K562 (cell line): ENCODE measurements at regions not wholly inside any gene's neighbourhood (a gene's known extent, or its start where the extent isn't known, plus 50 kb on each side); places are given as distances from the start of the nearest gene placed in this dataset.

Experiments
- ATAC-seq: fragments of 200-7000 bp; cut with Tn5 transposase; 3 replicates; pipeline ENCODE4 v1.9.1; 2020; ENCODE audit warnings: moderate library complexity
- BruUV-seq: library from RNA; stranded (reverse); fragments of 400-500 nt; replicated peaks from 2 replicates; lab custom pipeline; 2021; lab: Mats Ljungman, UMichigan
- CTCF ChIA-PET: fragments of 300-600 bp; formaldehyde crosslinking; extraction: SDS; loops from one replicate; lab custom pipeline; 2021; ENCODE audit warnings: low intra/inter-chr PET ratio; lab: Yijun Ruan, JAX
- POLR2A ChIA-PET: fragments of 300-600, 350-650 bp; sonication (Branson Sonifier 250); formaldehyde crosslinking; extraction: SDS; loops from one replicate; lab custom pipeline; 2021; ENCODE audit warnings: antibody characterized with exemption, inconsistent platforms; lab: Yijun Ruan, JAX
- DNase-seq, 4 experiments: peaks; one replicate each; pipeline versions ENCODE4 v3.0.0 to v3.0.0-alpha.2; 2011 to 2018; ENCODE audit warnings: low spot score in 3 of 4, mixed read lengths in 3 of 4; ENCODE audit errors: extremely low read depth in 1 of 4
- FAIRE-seq: peaks from 2 replicates; lab custom pipeline; 2011; peaks lifted over from hg19 to GRCh38; lab: Jason Lieb, UNC
- H2AFZ ChIP-seq: 2 replicates; pipeline ENCODE4 v1.6.0; 2011; ENCODE audit warnings: low read depth, low read length, control low read depth, inconsistent platforms
- H3K27ac ChIP-seq: fragments of 200-600 bp; 3 replicates; pipeline ENCODE4 v1.8.0; 2011; ENCODE audit warnings: low read depth, mild to moderate bottlenecking, control low read depth, inconsistent platforms, low read length, moderate library complexity, mixed read lengths; ENCODE audit errors: extremely low read depth
- H3K27me3 ChIP-seq, 2 experiments: fragments of 300-600 bp in 1 of 2; 2 replicates in 1 of 2; 3 replicates in 1 of 2; pipeline versions ENCODE4 v1.6.0 to v1.8.0; 2011; ENCODE audit warnings: inconsistent platforms in 2 of 2, low read length in 2 of 2, mild to moderate bottlenecking in 1 of 2, mixed read lengths in 1 of 2, moderate library complexity in 1 of 2; ENCODE audit not compliant: control insufficient read depth in 2 of 2, insufficient read depth in 2 of 2
- H3K36me3 ChIP-seq: fragments of 300-600 bp; 3 replicates; pipeline ENCODE4 v1.8.0; 2011; ENCODE audit warnings: mild to moderate bottlenecking, low read length, inconsistent platforms; ENCODE audit not compliant: control insufficient read depth, insufficient read depth
- H3K4me1 ChIP-seq, 2 experiments: fragments of 200-600 bp in 1 of 2; replicated peaks in 1 of 2; 2 replicates in 1 of 2; 3 replicates in 1 of 2; pipeline versions ENCODE4 v1.5.1 to v1.8.0; 2011; ENCODE audit warnings: inconsistent platforms in 2 of 2, low read length in 2 of 2, mild to moderate bottlenecking in 1 of 2, mixed read lengths in 1 of 2, moderate library complexity in 1 of 2; ENCODE audit not compliant: control insufficient read depth in 2 of 2, insufficient read depth in 2 of 2
- H3K4me2 ChIP-seq: 2 replicates; pipeline ENCODE4 v1.6.1; 2011; ENCODE audit warnings: low read length, control low read depth, inconsistent platforms, mixed read lengths; ENCODE audit not compliant: insufficient read depth
- H3K4me3 ChIP-seq: fragments of 200-600 bp; sonication (generic), shearing (Covaris generic); 2 replicates; pipeline ENCODE4 v1.5.1; 2016; ENCODE audit warnings: control low read depth, inconsistent platforms
- H3K79me2 ChIP-seq: fragments of 200-600 bp; 3 replicates; pipeline ENCODE4 v1.8.0; 2011; ENCODE audit warnings: low read length, inconsistent platforms; ENCODE audit not compliant: control insufficient read depth, insufficient read depth
- H3K9ac ChIP-seq, 2 experiments: 2 replicates each; pipeline versions ENCODE4 v1.6.0 to v1.6.1; 2011; ENCODE audit warnings: low read depth in 2 of 2, low read length in 2 of 2, control low read depth in 1 of 2, inconsistent platforms in 1 of 2, mild to moderate bottlenecking in 1 of 2, mixed read lengths in 1 of 2; ENCODE audit not compliant: insufficient read depth in 1 of 2
- H3K9me1 ChIP-seq: one replicate; pipeline ENCODE4 v1.6.0; 2011; ENCODE audit warnings: inconsistent platforms, mild to moderate bottlenecking, low read length, moderate library complexity; ENCODE audit not compliant: control insufficient read depth, insufficient read depth
- H3K9me3 ChIP-seq: replicated peaks from 2 replicates; pipeline ENCODE4 v1.5.1; 2011; ENCODE audit warnings: low read depth, low read length, inconsistent platforms; ENCODE audit not compliant: control insufficient read depth, insufficient read depth
- H4K20me1 ChIP-seq: replicated peaks from 2 replicates; pipeline ENCODE4 v1.6.1; 2011; ENCODE audit warnings: low read length, inconsistent platforms, mixed read lengths; ENCODE audit not compliant: control insufficient read depth, insufficient read depth
- CREB1 ChIP-seq, 2 experiments: sonication (generic) in 1 of 2; formaldehyde crosslinking in 1 of 2; IDR thresholded peaks; 2 replicates each; pipeline versions ENCODE4 v1.6.1 to v1.8.0; 2012 to 2022; ENCODE audit warnings: inconsistent platforms in 1 of 2, mild to moderate bottlenecking in 1 of 2, missing genetic modification reagents in 1 of 2, moderate library complexity in 1 of 2
- EZH2 ChIP-seq: IDR thresholded peaks from 2 replicates; pipeline ENCODE4 v1.6.1; 2012; ENCODE audit warnings: low read depth, mild to moderate bottlenecking, inconsistent platforms, low read length, borderline replicate concordance
- GTF2A2 ChIP-seq: IDR thresholded peaks from 2 replicates; pipeline ENCODE4 v1.6.1; 2016; ENCODE audit warnings: mild to moderate bottlenecking, missing genetic modification characterization, missing compliant biosample characterization
- KAT8 ChIP-seq: fragments of 450-650 bp; IDR thresholded peaks from 2 replicates; pipeline ENCODE4 v1.6.1; 2016; ENCODE audit warnings: low read depth, mild to moderate bottlenecking
- POU5F1 ChIP-seq: fragments of 150-350 bp; IDR thresholded peaks from 2 replicates; pipeline ENCODE4 v1.6.1; 2014; ENCODE audit warnings: borderline replicate concordance, low read length, low read depth, mild to moderate bottlenecking; ENCODE audit not compliant: partially characterized antibody
- SPI1 ChIP-seq: IDR thresholded peaks from 2 replicates; pipeline ENCODE4 v1.6.1; 2011; ENCODE audit warnings: low read depth, low read length, control low read depth, borderline replicate concordance
- STAT5B ChIP-seq: fragments of 250-450 bp; sonication (Bioruptor Pico); IDR thresholded peaks from 2 replicates; pipeline ENCODE4 v1.8.0; 2021; ENCODE audit warnings: mild to moderate bottlenecking, inconsistent platforms
- TFAM ChIP-seq: fragments of 250-450 bp; sonication (Bioruptor Pico); conservative IDR thresholded peaks from 2 replicates; pipeline ENCODE4 v1.5.0; 2021; ENCODE audit warnings: mild to moderate bottlenecking, moderate library complexity
- XRCC3 ChIP-seq: fragments of 450-650 bp; IDR thresholded peaks from 2 replicates; pipeline ENCODE4 v1.6.1; 2017; ENCODE audit warnings: mild to moderate bottlenecking, moderate library complexity
- ZNF121 ChIP-seq: sonication (generic); formaldehyde crosslinking; conservative IDR thresholded peaks from 2 replicates; pipeline ENCODE4 v1.8.0; 2022; ENCODE audit warnings: missing genetic modification reagents
- ZNF239 ChIP-seq: fragments of 250-450 bp; sonication (Bioruptor Pico); IDR thresholded peaks from 2 replicates; pipeline ENCODE4 v1.4.0; 2020; ENCODE audit warnings: mild to moderate bottlenecking
- ZNF263 ChIP-seq: sonication (generic); formaldehyde crosslinking; IDR thresholded peaks from 2 replicates; pipeline ENCODE4 v1.8.0; 2022; ENCODE audit warnings: mild to moderate bottlenecking, missing genetic modification reagents, borderline replicate concordance
- ZNF354B ChIP-seq: fragments of 250-450 bp; sonication (Bioruptor Pico); IDR thresholded peaks from 2 replicates; pipeline ENCODE4 v1.4.0; 2020
- WGBS: fragments of 100-300 bp; shearing (Covaris generic); methylation state at CpG from one replicate; pipeline ENCODE4 v1.1.6; 2016; ENCODE audit warnings: low coverage, mixed read lengths; ENCODE audit not compliant: insufficient coverage; ENCODE audit errors: missing lambda C conversion rate; 5-methylcytosine and 5-hydroxymethylcytosine counted together
- in situ Hi-C: fragments of 300-500 bp; cut with MboI; formaldehyde crosslinking; loops from 4 replicates; pipeline ENCODE4 v1.15.0; 2018; ENCODE audit warnings: inconsistent platforms, mixed read lengths
- intact Hi-C: fragments of 100-400 bp; cut with micrococcal nuclease; formaldehyde crosslinking; loops from 2 replicates; pipeline ENCODE4 v1.14.2; 2022
- TF ChIP-seq, protein P1 (sequence below): fragments of 200-800 bp; sonication (Bioruptor generic); IDR thresholded peaks from 2 replicates; pipeline ENCODE4 v1.6.1; 2016; ENCODE audit warnings: missing genetic modification characterization, missing compliant biosample characterization
- TF ChIP-seq, protein P2 (sequence below), 3 experiments: fragments of 200-800 bp in 1 of 3; sonication (Bioruptor generic) in 1 of 3; sonication (generic) in 1 of 3; formaldehyde crosslinking in 1 of 3; IDR thresholded peaks; 2 replicates each; pipeline versions ENCODE4 v1.6.1 to v1.8.0; 2016 to 2022; ENCODE audit warnings: mild to moderate bottlenecking in 2 of 3, missing compliant biosample characterization in 2 of 3, missing genetic modification characterization in 2 of 3, missing genetic modification reagents in 1 of 3
- TF ChIP-seq, protein P3 (sequence below), 2 experiments: fragments of 450-650 bp in 1 of 2; sonication (generic) in 1 of 2; formaldehyde crosslinking in 1 of 2; IDR thresholded peaks in 1 of 2; conservative IDR thresholded peaks in 1 of 2; 2 replicates each; pipeline versions ENCODE4 v1.6.1 to v1.8.1; 2016 to 2023; ENCODE audit warnings: mild to moderate bottlenecking in 2 of 2, moderate library complexity in 2 of 2, inconsistent platforms in 1 of 2, missing genetic modification reagents in 1 of 2

DNA sequence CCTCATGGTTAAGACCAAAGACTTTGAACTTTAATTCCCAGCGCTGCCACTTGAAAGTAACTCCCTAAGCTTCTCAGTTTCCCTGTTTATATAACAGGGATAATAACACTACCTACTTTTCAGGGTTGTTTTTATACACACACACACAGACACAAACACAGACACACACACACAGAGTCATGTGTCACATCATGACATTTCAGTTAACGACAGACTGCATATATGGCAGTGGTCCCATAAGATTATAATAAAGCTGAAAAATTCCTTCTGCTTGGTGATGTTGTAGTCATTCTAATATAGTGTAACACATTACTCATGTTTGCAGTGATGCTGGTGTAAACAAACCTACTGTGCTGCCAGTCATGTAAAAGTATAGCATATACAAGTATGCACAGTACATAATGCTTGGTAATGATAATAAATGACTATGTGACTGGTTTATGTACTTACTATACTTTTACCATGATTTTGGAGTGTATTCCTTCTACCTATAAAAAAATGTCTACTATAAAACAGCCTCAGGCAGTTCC lies 89.2 kb upstream of the ITGA4 start:
- Histone ChIP-seq H3K27me3 (no peaks in the 10 kb centered on the region), H3K27ac (no peak overlapping the region), H3K9me1 (no peaks in the 10 kb centered on the region), H3K4me2 (no peak overlapping the region), H3K4me3 (no peak overlapping the region), H3K4me1 (no peaks in the 10 kb centered on the region), H2AFZ (no peak overlapping the region), H3K9me3 (no peaks in the 10 kb centered on the region), H4K20me1 (no peaks in the 10 kb centered on the region), H3K79me2 (no peaks in the 10 kb centered on the region), H3K9ac (no peak overlapping the region), H3K36me3 (no peaks in the 10 kb centered on the region)
- ChIA-PET POLR2A (no interaction called here), CTCF (no interaction called here)
- ATAC-seq (no peak), FAIRE-seq (no peak), DNase-seq (no peak)
- in situ Hi-C loops = no loop called here
- no TSS peak for BruUV-seq
- intact Hi-C loops = no loop called here
- WGBS = 0% methylated on average over 2 of the region's 2 CpGs
- TF ChIP-seq XRCC3 (no peak), ZNF263 (no peak), GTF2A2 (tag) (no peak), ZNF121 (CRISPR knock-in tag) (no peak), ZNF239 (no peak), TFAM (no peak), STAT5B (CRISPR knock-in tag) (no peak), ZNF354B (CRISPR knock-in tag) (no peak), CREB1 (IDR thresholded peaks at IDR 0.05) (no peak), CREB1 (CRISPR knock-in tag; IDR thresholded peaks at IDR 0.05) (no peak), KAT8 (no peak), SPI1 (no peak), POU5F1 (no peak), EZH2 (no peak)
- TF ChIP-seq, protein P1, sequence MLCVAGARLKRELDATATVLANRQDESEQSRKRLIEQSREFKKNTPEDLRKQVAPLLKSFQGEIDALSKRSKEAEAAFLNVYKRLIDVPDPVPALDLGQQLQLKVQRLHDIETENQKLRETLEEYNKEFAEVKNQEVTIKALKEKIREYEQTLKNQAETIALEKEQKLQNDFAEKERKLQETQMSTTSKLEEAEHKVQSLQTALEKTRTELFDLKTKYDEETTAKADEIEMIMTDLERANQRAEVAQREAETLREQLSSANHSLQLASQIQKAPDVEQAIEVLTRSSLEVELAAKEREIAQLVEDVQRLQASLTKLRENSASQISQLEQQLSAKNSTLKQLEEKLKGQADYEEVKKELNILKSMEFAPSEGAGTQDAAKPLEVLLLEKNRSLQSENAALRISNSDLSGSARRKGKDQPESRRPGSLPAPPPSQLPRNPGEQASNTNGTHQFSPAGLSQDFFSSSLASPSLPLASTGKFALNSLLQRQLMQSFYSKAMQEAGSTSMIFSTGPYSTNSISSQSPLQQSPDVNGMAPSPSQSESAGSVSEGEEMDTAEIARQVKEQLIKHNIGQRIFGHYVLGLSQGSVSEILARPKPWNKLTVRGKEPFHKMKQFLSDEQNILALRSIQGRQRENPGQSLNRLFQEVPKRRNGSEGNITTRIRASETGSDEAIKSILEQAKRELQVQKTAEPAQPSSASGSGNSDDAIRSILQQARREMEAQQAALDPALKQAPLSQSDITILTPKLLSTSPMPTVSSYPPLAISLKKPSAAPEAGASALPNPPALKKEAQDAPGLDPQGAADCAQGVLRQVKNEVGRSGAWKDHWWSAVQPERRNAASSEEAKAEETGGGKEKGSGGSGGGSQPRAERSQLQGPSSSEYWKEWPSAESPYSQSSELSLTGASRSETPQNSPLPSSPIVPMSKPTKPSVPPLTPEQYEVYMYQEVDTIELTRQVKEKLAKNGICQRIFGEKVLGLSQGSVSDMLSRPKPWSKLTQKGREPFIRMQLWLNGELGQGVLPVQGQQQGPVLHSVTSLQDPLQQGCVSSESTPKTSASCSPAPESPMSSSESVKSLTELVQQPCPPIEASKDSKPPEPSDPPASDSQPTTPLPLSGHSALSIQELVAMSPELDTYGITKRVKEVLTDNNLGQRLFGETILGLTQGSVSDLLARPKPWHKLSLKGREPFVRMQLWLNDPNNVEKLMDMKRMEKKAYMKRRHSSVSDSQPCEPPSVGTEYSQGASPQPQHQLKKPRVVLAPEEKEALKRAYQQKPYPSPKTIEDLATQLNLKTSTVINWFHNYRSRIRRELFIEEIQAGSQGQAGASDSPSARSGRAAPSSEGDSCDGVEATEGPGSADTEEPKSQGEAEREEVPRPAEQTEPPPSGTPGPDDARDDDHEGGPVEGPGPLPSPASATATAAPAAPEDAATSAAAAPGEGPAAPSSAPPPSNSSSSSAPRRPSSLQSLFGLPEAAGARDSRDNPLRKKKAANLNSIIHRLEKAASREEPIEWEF (CRISPR knock-in tag) = no peak
- TF ChIP-seq, protein P2, sequence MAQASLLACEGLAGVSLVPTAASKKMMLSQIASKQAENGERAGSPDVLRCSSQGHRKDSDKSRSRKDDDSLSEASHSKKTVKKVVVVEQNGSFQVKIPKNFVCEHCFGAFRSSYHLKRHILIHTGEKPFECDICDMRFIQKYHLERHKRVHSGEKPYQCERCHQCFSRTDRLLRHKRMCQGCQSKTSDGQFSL (CRISPR knock-in tag; IDR thresholded peaks at IDR 0.05) = no peak
- TF ChIP-seq, protein P2 (tag; IDR thresholded peaks at IDR 0.05) = no peak
- TF ChIP-seq, protein P3, sequence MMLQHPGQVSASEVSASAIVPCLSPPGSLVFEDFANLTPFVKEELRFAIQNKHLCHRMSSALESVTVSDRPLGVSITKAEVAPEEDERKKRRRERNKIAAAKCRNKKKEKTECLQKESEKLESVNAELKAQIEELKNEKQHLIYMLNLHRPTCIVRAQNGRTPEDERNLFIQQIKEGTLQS (IDR thresholded peaks at IDR 0.05) = no peak
- TF ChIP-seq, protein P3 (CRISPR knock-in tag; conservative IDR thresholded peaks at IDR 0.05) = no peak
